ENCODE measurements at regions not wholly inside any gene's neighbourhood (a gene's known extent, or its start where the extent isn't known, plus 50 kb on each side); places are given as distances from the start of the nearest gene placed in this dataset.

DNA sequence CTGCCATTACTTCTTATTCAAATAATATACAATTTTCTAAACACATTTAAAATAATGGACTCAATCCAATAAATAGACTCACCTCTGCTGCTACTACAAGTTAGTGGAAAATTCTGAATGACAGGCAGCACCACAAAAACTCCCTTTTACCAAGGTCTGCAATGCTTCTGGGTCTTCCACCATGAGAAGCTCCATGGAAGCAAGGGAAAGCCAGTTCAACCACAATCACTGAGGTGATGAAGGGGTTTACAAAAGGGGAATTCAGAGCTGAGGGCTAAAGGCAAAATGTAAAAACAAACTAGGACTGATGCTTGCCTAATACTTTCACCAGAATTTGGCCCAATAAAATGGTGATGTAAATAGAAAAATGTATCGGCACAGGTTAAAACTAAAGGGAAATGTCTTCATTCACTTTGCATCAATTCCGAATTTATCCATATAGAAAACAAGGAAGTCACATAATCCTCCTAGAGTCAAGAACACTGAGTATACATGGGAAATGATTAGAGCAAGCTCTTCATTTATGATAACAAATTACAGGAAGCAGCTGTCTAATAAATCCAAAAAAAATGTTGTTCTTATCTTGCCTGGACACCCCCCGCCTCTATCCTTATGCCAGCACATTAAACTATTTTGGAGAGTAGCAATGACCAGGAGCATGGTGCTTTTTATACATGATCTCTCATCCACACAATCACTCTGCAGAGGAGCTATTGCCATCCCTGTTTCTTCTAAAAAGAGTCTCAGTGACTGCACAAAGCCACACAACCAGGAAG, 66.3 kb upstream of the NFIB start:
- H3K27ac ChIP-seq (replicated peaks) = no peak overlapping the region
- DNase-seq (ENCODE audit: low read depth in 1 of 2, low spot score in 1 of 2) = no peak
- TF ChIP-seq POLR2AphosphoS5 (IDR thresholded peaks at IDR 0.05; ENCODE audit: low read depth) = no peak
- TF ChIP-seq, protein P1, sequence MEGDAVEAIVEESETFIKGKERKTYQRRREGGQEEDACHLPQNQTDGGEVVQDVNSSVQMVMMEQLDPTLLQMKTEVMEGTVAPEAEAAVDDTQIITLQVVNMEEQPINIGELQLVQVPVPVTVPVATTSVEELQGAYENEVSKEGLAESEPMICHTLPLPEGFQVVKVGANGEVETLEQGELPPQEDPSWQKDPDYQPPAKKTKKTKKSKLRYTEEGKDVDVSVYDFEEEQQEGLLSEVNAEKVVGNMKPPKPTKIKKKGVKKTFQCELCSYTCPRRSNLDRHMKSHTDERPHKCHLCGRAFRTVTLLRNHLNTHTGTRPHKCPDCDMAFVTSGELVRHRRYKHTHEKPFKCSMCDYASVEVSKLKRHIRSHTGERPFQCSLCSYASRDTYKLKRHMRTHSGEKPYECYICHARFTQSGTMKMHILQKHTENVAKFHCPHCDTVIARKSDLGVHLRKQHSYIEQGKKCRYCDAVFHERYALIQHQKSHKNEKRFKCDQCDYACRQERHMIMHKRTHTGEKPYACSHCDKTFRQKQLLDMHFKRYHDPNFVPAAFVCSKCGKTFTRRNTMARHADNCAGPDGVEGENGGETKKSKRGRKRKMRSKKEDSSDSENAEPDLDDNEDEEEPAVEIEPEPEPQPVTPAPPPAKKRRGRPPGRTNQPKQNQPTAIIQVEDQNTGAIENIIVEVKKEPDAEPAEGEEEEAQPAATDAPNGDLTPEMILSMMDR (IDR thresholded peaks at IDR 0.05; ENCODE audit: insufficient read depth, low read length) = no peak

DNA sequence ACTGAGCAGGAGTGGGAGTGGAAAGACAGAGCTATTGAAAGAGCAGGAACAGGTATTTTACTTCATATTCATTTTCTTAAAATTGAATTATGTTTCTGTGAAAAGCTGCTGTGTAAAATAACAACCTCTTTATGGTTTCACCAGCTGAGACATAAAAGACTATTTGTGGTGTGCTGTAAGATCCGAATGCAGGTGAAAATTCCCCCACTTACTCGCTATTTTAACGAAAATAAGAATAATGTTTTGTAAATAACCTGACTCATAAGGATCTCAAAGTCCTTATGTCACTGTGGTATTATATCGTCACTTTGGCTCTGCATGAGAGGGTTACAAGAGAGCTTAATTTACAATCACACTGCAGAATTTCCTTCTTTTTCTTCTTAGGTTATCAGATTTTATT, 65.3 kb upstream of the NFIB start:
- no peak for TF ChIP-seq GABPA (IDR thresholded peaks at IDR 0.05; ENCODE audit: low read depth)
- TF ChIP-seq, protein P1 (IDR thresholded peaks at IDR 0.05; ENCODE audit: insufficient read depth, low read length) = no peak
- TF ChIP-seq, protein P2, sequence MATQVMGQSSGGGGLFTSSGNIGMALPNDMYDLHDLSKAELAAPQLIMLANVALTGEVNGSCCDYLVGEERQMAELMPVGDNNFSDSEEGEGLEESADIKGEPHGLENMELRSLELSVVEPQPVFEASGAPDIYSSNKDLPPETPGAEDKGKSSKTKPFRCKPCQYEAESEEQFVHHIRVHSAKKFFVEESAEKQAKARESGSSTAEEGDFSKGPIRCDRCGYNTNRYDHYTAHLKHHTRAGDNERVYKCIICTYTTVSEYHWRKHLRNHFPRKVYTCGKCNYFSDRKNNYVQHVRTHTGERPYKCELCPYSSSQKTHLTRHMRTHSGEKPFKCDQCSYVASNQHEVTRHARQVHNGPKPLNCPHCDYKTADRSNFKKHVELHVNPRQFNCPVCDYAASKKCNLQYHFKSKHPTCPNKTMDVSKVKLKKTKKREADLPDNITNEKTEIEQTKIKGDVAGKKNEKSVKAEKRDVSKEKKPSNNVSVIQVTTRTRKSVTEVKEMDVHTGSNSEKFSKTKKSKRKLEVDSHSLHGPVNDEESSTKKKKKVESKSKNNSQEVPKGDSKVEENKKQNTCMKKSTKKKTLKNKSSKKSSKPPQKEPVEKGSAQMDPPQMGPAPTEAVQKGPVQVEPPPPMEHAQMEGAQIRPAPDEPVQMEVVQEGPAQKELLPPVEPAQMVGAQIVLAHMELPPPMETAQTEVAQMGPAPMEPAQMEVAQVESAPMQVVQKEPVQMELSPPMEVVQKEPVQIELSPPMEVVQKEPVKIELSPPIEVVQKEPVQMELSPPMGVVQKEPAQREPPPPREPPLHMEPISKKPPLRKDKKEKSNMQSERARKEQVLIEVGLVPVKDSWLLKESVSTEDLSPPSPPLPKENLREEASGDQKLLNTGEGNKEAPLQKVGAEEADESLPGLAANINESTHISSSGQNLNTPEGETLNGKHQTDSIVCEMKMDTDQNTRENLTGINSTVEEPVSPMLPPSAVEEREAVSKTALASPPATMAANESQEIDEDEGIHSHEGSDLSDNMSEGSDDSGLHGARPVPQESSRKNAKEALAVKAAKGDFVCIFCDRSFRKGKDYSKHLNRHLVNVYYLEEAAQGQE (IDR thresholded peaks at IDR 0.05; ENCODE audit: insufficient replicate concordance, low read depth) = no peak
- TF ChIP-seq SPI1 (IDR thresholded peaks at IDR 0.05; ENCODE audit: borderline replicate concordance, low read depth) = no peak
- TF ChIP-seq POLR2AphosphoS5 (IDR thresholded peaks at IDR 0.05; ENCODE audit: low read depth) = no peak
- no peaks in the 10 kb centered on the region for H3K27me3 ChIP-seq (ENCODE audit: insufficient read depth, poor library complexity, severe bottlenecking)
- DNase-seq (ENCODE audit: low read depth in 1 of 2, low spot score in 1 of 2) = no peak
- no peak overlapping the region for H3K27ac ChIP-seq (replicated peaks)
- no peak overlapping the region for H3K4me3 ChIP-seq (replicated peaks; ENCODE audit: insufficient read depth, low read length)

More for the DNA sequence above, 66.3 kb upstream of the NFIB start:
- H3K4me3 ChIP-seq (replicated peaks; ENCODE audit: insufficient read depth, low read length) = no peak overlapping the region
- H3K27me3 ChIP-seq (ENCODE audit: insufficient read depth, poor library complexity, severe bottlenecking) = no peaks in the 10 kb centered on the region

DNA sequence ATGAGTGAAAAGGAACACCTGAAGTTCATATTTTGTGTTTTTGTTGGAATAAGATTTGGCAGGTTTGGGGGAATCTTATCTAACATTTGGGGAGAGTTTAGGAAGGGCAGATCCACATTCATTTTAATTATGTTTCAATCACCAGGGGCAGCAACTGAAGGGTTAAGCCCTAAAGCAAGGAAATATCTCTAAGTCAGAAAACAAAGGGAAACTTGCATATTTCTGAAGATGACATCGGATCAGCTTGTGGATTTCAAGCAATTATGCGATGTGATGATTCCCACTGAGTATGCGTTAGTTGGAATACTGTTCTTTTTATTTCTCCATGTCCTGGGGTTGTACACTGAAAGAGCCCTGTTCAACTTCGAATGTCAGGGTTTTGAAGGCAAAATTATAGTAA, 59.8 kb upstream of the NFIB start:
- H3K27ac ChIP-seq (replicated peaks) = no peak overlapping the region

More for the DNA sequence above, 59.8 kb upstream of the NFIB start:
- Histone ChIP-seq H3K27me3 (ENCODE audit: insufficient read depth, poor library complexity, severe bottlenecking) (no peaks in the 10 kb centered on the region), H3K4me3 (replicated peaks; ENCODE audit: insufficient read depth, low read length) (no peak overlapping the region)
- TF ChIP-seq, protein P1 (IDR thresholded peaks at IDR 0.05; ENCODE audit: insufficient read depth, low read length) = no peak
- TF ChIP-seq, protein P2 (IDR thresholded peaks at IDR 0.05; ENCODE audit: insufficient replicate concordance, low read depth) = no peak
- TF ChIP-seq GABPA (IDR thresholded peaks at IDR 0.05; ENCODE audit: low read depth) (no peak), POLR2AphosphoS5 (IDR thresholded peaks at IDR 0.05; ENCODE audit: low read depth) (no peak), SPI1 (IDR thresholded peaks at IDR 0.05; ENCODE audit: borderline replicate concordance, low read depth) (no peak)
- DNase-seq (ENCODE audit: low read depth in 1 of 2, low spot score in 1 of 2) = no peak

Measured in HL-60 (cell line).